NCI-H2171 treated with DMSO at 0.1 percent for 48 hours (cell line): ENCODE measurements at regions not wholly inside any gene's neighbourhood (a gene's known extent, or its start where the extent isn't known, plus 50 kb on each side); places are given as distances from the start of the nearest gene placed in this dataset.

Source experiments
- DNase-seq: peaks from one replicate; lab custom pipeline; 2025; lab: John Stamatoyannopoulos, UW

DNA sequence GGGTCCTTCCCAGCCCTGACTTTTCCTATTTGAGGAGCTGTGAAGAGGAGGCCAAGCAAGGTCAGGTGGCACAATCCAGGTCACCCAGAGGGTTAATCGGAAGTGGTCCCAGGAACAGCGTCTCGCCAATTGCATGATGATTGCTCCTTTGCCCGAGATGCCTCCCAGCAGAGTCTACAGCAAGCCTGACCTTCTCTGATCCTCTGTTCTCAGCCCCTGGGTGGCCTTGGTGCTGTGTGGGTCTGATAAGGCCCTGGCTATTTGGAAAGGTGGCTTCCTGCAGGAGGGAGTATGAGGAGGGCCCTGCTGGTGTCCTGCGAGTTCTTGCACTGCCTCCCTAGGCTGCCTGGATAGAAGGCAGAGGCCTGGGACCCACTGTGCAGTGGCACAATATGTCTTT, 116.2 kb downstream of the FOXD2 start:
- DNase-seq: no peak

DNA sequence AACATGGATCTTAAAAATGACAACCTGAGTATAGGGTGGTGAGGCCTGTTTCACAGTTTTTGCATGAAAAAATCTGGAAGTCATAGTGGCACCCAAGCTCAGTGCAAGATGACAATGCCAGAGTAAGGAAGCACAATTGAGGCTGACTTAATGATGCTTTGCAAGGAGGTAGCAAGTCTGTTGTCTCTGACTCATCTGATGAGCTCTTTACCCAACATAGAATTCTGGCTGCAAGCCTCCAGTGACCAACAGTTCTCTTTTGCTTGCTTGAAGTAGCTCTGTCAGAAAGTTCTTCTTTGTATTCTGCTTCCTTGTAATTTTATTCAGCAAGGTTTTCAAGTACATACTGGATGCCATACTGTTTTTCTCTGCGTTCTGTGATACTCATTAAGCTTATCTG, 117.1 kb downstream of the FOXD2 start:
- DNase-seq: no peak

DNA sequence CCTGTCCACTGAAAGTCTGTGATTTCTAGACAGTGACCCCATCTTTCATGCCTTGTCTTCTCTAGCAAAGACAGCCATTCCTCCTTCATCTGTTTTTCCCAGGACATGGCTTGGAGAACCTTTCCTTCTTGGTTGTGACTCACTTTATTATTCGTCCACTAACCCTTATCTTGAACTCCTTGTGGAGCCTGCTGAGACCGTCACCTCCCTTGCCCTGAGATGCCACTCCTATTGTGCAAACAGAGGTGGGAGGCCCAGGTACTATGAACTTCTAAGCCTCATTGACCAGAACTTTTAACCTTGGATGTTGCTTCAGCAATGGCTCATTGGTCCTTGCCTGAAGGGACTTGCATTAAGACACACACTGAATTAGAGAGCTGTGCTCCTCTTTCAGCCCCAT, 117.5 kb downstream of the FOXD2 start:
- DNase-seq: no peak

DNA sequence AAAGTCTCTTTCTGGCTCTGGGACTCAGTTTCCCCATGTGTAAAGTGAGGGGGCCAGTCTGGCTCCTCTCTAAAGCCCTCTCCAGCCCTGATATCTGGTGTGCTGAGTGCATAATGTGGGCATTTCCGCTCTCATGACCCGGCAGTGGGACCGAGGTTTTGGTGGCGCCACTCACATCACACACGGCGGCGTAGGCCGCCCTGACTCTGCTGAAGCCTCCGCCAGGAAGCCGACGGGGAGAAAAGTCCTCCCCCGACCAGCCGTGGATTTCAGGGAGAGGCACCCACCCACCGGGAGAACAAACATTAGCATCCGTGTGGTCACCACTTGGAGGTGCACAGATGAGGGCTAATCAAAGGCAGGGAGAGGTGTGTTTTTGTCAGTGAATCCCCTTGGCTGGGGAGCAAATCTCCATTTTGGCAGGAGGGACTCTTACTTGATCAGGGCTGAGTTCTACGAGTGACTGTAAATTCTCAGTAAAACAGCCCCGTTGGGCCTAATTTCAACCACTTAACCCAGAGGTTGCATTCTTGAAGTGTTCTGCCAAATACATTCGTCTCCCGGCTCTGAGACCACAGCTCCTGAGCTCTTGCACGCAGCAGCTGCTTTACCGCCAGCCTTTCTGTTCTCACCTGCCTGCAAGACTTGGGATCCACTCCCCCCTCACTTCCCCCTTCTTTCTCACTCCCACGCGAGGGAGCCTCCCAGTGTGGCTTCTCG, 118.2 kb downstream of the FOXD2 start:
- no peak for DNase-seq

DNA sequence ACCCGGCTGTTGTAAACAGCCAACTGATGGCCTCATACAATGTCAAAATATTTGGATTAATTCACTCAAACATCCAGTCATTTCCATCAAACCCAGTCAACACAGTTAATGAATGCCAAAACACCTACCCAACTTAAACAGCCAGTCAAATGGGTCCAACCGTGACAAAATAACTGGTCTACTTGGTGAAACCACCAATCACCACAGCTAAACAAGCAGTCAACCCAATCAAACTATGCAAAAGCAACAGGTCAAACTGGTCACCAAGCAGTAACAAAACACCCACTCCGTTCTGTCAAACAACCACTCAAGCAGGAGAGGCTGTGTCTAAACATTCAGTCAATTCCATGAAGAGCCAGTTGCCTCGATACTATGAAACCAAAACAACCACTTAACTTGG, 119.2 kb downstream of the FOXD2 start:
- DNase-seq: no peak

DNA sequence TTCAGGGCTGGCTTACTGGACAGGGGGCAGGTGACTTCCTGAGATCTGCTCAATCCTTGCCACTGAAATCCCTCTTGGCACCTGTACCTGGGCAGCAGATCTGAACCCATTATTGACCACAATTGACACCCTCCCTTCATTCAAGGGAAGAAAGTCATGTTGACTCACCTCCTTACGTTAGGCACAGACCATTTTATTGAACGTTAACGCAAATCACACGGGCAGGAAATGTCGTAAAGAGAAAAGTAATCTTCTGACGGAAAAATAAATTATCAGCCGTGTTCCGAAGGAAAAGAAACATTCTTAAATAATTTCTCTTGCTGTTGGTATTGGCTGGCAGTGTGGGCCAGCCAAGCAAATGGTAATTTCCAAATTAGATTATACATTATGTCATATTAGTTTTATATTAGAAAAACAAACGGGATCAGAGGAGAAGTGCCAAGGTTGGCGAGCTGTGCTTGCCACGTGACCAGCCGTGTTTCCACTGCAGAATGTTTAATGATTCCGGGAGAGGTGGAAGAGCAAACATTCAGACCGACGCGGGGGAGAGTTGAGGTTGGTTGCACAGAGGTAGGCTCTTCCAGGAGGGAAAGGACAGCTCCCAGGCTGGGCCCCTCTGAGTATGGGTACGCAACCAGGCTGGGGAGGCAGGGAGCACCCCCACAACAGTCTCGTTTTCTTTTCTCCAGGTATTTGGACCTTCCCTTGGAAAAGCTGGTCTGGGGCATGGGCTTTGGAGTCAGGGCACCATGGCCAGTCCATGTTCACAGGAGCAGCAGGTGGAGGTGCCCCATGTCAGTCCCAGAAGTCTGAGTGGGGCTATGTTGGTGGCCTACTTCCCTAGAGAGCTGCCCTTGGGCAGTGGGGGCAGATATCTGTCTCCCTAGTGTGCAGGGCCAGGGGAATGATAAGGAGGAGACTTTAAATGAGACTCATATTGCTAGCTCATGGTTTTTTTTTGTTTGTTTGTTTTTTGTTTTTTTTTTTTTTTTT, 121.1 kb downstream of the FOXD2 start:
- peak; percentile 6 for DNase-seq

DNA sequence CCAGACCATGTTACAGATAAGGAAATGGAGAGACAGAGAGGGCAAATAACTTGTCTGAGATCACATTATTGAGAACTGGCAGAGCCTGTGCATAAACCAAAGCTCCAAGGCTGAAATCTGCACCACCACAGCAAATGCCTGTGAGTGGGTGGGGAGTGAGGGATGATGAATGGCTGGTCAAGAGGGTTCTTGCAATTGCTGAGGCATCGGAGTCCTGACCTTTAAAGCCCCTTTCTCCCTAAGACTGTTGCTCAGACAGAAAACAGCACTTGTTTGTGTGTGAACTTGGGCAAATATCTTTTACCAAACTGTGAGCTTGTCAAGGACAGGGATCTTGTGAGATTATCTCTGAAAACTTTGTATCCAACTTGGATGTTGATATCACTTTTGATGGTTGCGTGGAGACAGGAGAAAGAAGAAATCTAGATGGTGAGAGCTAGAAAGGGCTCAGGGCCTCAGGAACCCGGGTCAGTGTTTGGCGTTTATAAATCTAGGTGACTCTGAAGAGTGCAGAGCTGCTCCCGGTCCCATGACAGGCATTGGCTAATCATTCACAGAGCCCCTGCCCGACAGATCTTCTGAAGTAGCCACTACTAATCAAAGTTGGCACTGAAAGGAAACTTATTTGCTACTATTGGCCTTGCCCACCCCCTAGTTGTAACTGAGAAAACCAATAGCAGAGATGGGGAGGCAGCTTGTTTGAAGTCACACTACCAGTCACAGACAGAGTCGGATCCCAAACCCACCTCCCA, 122.3 kb downstream of the FOXD2 start:
- DNase-seq: no peak

DNA sequence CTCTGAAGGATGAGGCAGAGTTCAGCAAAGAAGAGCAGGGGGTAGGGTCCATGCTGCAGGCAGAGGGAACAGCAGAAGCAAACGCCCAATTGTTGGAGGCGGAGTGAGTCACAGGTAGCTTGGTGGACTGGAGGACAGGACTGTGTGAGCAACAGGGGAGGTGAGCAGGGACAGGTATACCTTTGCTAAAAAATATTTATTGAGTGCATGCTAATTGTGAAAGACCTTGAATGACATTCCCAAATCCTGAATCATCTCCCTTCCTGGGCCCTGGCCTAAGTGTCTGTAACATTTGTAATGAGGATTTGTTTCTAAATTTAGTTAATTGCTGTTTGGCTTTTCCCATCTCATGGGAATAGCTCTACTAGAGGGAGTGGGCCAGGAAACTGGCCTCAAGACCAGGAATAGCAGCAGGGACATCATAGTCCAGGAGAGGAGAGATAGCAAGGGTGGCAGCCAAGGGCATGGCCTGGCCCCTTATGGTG, 123.7 kb downstream of the FOXD2 start:
- DNase-seq: no peak

DNA sequence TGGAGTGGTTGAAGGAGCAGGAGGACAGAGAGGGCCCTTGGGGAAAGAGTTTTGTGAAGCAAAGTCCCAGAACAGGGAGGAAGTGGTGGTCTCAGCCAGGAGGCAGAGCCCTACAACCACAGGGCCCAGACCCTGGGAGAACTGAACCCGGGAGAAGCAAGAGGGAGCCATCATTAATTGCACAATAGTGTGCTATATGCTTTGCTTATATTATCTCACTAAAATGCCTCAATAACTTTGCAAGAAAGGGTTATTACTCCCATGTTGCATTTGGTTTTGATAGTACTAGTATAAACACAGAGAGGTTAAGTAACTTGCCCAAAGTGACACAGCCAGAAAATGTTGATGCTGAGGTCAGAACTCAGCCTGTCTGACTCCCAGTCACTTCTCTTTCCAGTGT, 124.3 kb downstream of the FOXD2 start:
- DNase-seq: no peak

DNA sequence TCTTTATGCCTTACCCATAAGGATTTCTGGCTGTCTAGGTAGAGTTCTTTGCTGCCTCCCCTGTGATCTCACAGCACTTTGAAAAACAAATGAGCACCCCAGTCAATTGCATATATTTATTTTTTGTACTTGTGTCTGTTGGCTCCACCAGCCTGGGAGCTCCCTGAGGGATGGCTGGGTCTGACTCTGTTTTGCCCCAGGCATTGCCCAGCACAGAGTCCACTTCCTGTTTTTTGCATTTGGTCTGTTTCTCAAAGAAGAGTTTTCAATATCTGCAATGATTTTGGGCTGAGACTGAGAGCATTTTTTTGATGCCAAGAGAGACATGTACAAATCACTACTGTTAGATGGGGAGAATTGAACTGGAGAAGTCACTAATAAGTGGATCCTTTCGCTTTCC, 125.0 kb downstream of the FOXD2 start:
- no peak for DNase-seq

DNA sequence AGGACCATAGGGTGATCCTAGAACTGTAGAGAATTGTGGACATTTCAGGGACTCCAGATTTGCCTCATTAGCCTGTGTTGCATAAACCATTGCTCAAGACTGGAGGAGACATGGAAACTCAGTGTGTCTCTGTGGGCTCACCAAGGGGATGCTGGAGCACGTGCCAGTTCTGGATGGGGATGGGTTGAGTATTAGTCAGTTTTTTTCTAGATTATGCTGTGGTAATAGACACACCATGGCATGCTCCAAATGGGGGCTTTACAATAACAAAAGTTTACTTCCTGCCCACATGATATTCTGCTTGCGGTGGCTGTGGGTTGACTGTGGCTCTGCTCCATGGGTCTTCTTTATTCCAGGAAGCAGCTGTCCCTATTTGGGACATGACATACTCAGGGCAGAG, 125.4 kb downstream of the FOXD2 start:
- no peak for DNase-seq

DNA sequence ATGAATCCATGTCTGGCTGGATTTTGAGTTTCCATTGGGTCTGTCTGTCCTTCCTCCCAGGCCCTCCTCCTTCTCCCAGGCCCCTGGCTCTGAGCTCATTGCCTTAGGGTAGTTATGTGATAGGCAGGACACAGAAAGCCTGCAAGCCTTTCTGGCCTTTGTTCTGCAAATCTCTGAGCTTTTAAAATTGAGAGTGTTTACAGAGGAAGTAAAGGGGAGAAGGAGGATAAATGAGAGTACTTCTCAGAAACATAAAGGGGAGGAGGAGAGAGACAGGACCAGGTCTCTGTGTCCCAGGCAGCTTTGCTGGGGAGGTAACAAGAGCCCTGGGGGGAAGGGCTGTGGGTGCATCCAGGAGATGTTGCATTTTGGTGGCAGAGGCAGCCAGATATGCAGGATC, 126.7 kb downstream of the FOXD2 start:
- DNase-seq: no peak

DNA sequence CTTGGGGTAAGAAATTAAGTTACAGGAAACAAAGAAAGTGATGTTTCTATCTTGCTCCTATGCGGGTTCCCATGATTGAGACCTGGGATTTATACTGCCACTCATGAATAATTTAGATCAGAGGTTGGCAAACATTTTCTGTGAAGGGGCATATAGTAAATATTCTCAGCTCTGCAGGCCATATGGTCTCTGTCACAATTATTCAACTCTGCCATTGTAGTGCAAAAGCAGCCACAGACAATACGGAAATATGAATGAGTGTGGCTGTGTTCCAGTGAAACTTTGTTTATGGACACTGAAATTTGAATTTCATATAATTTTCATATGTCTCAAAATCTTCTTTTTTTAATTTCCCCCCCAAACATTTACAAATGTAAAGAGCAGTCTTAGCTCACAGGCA, 127.2 kb downstream of the FOXD2 start:
- DNase-seq: no peak

DNA sequence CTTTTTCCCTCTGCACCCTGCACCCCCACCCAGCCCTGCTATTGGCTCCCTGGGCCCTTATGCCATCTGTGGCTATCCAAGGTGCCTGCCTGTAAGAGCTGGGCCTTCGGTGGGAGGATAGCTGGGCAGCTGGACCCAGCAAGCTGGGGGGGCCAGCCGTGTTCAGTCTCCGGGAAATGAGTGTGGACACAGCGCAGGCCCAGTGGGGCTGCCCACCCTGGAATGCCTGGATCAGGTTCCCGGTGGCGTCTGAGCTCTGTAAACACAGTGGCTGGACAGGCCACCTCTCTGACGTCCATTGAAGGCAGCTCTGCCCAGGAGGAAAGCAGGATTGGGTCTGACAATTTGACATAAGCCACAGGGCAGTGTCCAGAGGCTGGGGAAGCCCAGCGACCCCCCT, 127.8 kb downstream of the FOXD2 start:
- no peak for DNase-seq

DNA sequence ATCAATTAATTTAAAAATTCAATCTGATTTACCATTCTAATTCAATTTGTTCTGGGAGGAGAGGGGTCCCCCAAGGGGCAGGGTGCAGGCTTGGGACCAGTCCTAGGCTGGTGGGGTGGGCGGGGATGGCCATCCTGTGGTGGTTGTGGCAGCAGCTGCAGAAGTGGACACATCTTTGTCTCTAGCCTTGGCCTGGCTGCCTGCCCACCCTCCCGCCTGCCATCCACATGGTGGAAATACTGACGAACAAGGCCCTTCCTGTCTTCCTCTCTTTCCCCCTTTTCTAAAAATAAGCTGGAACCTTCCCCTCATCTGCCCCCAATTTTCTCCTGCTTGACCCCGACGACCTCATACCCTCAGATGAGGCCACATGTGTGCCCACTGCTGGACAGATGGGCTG, 130.9 kb downstream of the FOXD2 start:
- no peak for DNase-seq

DNA sequence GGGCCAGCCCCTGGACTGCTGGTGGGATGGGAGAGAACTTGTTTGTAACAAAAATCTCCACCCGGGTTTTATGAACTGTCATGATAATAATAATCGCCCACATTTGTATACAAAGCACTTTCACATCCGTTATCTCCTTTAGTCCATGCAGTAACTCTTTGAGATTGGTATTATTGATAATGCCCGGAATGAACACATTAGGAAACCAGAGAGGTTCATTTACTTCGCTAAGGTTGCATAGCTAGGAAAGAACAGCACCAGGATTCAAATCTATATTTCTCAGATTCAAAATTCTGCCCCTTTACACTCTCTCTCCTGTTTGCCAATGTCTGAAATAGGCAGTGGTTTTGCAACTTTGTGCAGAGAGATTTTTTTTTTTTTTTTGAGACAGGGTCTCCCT, 131.4 kb downstream of the FOXD2 start:
- DNase-seq: no peak

DNA sequence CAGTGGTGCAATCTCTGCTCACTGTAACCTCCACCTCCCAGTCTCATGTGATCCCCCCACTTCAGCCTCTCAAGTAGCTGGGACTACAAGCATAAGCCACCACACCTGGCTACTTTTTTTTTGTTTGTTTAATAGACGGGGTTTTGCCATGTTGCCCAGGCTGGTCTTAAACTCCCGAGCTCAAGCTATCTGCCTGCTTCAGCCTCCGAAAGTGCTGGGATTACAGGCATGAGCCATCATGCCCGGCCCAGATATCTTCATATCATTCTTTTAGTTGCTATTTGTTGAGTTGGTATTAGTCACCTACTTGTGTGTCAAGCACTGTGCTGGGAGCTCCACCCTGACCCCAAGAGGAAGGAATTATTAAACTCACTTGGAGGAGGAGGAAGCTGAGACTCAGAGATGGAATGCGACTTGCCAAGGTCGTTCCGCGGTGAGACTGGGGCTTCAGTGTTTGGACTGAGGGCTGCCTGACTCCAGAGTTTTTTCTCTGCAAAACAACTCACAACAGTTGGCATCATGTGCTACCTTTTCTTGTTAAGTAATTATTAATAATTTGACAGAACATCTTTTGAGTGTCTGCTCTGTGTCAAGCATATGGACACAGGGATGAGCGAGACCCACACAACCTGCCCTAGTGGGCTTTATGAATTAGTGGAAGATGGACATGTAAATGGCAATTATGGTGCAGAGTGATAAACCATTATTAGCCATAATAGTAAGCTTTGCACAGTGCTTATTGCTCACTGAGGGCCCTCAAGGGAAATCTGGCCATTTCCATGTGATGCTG, 132.0 kb downstream of the FOXD2 start:
- peak; percentile 23 for DNase-seq

DNA sequence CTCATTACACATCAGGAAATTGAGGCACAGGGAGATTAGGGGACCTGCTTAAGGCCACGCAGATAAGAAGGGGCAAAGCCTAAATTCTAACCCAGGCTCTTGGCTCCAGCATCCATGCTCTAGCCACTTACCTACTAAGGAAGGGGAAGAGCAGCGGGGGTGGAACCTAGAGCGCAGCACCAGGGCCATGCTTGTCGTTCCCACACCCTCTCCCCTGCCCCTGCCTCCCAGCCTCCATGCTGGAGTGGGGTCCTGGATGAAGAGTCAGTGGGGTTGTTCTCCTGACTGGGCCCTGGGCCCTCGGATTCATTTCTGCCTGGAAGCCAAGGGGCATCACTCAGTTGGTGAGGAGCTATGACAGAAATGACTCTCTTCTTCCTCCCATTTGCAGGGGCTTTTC, 133.3 kb downstream of the FOXD2 start:
- no peak for DNase-seq

DNA sequence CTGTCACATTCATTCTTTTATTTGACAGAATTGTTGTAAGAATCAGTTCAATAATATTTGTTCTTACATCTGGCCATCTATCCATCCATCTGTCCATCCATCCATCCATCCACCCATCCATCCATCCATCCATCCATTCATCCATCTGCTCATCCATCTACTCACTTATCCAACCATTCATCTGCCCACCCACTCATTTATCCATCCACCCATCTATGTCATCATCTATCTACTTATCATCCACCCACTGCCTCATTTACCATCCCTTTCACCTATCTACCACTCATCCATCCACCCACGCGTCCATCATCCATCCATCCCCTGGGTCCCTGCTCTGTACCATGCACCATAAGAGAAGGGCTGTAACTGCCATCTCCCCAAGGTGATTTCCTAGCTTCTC, 134.1 kb downstream of the FOXD2 start:
- DNase-seq: no peak

DNA sequence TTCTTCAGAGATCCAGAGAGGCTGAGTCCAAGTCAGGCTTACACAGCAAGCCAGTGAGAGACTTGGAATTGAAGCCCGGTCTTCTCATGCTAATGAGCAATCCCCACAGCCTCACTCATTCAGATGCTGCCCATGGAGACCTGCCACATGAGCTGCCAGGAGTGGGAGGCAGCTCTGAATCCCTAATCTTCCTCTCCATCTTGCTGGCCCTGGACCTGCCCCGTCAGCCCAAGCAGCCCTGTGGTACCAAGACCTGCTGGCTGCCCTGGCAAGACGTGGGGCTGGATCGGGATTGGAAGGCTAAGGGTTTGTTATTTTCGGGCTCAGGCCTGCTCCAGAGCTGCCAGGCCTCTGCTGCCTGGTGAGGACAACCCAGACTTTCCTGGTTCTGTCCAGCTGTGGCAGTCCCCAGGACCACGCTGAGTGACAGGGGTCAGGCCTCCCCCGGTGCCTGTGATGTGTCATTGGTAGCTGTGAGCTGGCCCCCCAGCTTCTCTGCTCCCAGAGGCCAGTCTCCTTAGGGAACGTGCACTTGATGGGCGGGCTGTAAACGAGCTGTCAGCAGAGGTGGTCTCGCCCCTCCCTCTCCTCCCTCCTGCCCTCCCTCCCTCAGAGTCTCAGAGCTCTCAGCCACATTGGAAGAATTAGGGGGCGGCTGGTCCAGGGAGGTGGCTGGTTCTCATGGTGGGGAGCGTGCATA, 135.0 kb downstream of the FOXD2 start:
- no peak for DNase-seq
